ENCODE measurements at regions not wholly inside any gene's neighbourhood (a gene's known extent, or its start where the extent isn't known, plus 50 kb on each side); places are given as distances from the start of the nearest gene placed in this dataset.
"Not testable (repeated sequence)": the region's sequence is repeated elsewhere in the genome, so short reads cannot be mapped to it uniquely, and the experiment has no call there.

DNA sequence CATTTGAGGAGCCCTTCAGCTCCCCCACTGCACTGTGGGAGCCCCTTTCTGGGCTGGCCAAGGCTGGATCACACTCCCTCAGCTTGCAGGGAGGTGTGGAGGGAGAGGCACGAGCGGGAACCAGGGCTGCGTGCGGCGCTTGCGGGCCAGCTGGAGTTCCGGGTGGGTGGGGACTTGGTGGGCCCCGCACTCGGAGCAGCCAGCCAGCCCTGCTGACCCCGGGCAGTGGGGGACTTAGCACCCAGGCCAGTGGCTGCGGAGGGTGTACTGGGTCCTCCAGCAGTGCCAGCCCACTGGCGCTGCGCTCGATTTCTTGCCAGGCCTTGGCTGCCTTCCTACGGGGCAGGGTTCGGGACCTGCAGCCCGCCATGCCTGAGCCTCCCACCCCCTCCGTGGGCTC is 895.1 kb upstream of the FAM98A start:
- CTCF ChIA-PET; H3K4me1 ChIP-seq (ENCODE audit: control extremely low read depth in 1 of 4, control insufficient read depth in 4 of 4, insufficient read depth in 4 of 4, low read length in 3 of 4); POLR2A ChIA-PET; H3K27me3 ChIP-seq (replicated peaks in 2 of 5; ENCODE audit: control insufficient read depth in 4 of 5, insufficient read depth in 5 of 5, low read length in 4 of 5); H3K4me3 ChIP-seq (ENCODE audit: control insufficient read depth in 1 of 7, extremely low read depth in 1 of 7, insufficient read depth in 4 of 7, low read depth in 2 of 7, low read length in 6 of 7); DNase-seq; H3K27ac ChIP-seq (ENCODE audit: insufficient read depth in 1 of 2, low read depth in 1 of 2, low read length in 2 of 2, poor library complexity in 1 of 2, severe bottlenecking in 2 of 2); H3K36me3 ChIP-seq (ENCODE audit: control insufficient read depth in 4 of 4, insufficient read depth in 4 of 4, low read length in 3 of 4); H3K9me3 ChIP-seq (ENCODE audit: control extremely low read depth in 1 of 5, control insufficient read depth in 4 of 5, insufficient read depth in 2 of 5, low read depth in 1 of 5, low read length in 4 of 5): not testable (repeated sequence)
- WGBS (ENCODE audit: insufficient coverage) = 92% methylated on average over 9 of the region's 18 CpGs

DNA sequence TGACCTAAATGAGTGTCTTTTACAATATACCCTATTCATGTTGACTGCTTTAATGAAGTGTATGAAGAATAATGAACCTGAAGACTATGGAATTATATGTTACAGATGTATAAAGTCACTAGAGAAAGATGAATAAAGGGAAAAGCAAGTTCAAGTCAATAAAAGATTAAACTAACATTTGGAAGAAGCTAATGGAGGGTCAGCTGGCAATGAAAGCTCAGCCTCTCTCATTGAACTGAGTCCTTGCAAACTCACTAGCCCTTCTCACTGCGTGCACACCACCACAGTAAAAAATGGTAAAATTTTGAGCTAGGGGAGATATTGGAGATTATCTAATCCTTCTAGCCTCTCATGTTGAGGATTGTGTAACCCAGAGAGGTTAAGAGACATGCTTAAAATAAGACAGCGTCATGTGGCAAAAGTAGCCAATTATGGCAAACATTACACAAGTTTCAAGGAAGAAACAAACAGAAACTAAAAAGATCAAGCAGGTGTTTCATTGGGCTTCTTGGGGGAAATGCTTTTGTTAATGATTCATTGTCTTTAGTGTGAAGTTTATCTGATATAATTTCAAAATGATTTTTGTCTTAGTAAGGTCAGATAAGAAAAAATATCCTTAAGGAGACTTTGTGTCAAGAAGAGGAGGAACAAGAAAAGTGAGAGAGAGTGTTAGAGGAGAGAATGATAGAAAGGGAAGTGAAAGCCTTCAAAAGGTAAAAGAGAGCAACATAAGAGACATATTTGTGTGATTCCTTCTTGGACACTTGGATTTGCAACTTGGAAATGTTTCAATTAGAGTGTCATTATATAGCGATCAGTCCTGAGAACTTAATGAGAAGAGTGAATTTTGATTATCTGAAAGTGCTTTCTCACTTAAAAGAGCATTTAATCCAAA is 893.7 kb upstream of the FAM98A start:
- H3K4me3 ChIP-seq (ENCODE audit: control insufficient read depth in 1 of 7, extremely low read depth in 1 of 7, insufficient read depth in 4 of 7, low read depth in 2 of 7, low read length in 6 of 7) = no peak overlapping the region
- no peaks in the 10 kb centered on the region for H3K9me3 ChIP-seq (ENCODE audit: control extremely low read depth in 1 of 5, control insufficient read depth in 4 of 5, insufficient read depth in 2 of 5, low read depth in 1 of 5, low read length in 4 of 5)
- H3K27me3 ChIP-seq (replicated peaks in 2 of 5; ENCODE audit: control insufficient read depth in 4 of 5, insufficient read depth in 5 of 5, low read length in 4 of 5) = no peaks in the 10 kb centered on the region
- DNase-seq = no peak
- no peak overlapping the region for H3K27ac ChIP-seq (ENCODE audit: insufficient read depth in 1 of 2, low read depth in 1 of 2, low read length in 2 of 2, poor library complexity in 1 of 2, severe bottlenecking in 2 of 2)
- no peaks in the 10 kb centered on the region for H3K4me1 ChIP-seq (ENCODE audit: control extremely low read depth in 1 of 4, control insufficient read depth in 4 of 4, insufficient read depth in 4 of 4, low read length in 3 of 4)
- H3K36me3 ChIP-seq (ENCODE audit: control insufficient read depth in 4 of 4, insufficient read depth in 4 of 4, low read length in 3 of 4) = no peaks in the 10 kb centered on the region
- no CpG with 5 or more reads among the region's 3 CpGs for WGBS (ENCODE audit: insufficient coverage)
- CTCF ChIA-PET = no interaction called here
- POLR2A ChIA-PET = no interaction called here

DNA sequence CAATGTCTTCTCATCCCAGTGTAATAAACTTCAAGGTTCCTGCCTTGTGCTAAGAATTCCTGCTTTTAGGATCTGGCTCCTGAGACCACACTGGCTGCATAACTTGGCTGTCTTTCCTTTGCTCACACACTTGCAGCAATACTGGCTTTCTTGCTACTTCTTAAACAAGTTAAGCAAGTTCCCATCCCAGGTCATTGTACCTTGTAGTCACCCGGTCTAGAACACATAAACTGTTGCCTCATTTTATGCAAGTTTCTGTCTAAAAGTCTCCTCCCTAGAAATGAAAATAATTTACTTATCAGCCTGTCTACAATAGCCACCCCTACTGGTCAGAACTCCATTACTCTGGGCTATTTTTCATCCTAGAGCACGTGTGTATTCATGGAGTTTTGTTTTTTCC is 887.9 kb upstream of the FAM98A start:
- Histone ChIP-seq H3K4me3 (ENCODE audit: control insufficient read depth in 1 of 7, extremely low read depth in 1 of 7, insufficient read depth in 4 of 7, low read depth in 2 of 7, low read length in 6 of 7) (no peak overlapping the region), H3K9me3 (ENCODE audit: control extremely low read depth in 1 of 5, control insufficient read depth in 4 of 5, insufficient read depth in 2 of 5, low read depth in 1 of 5, low read length in 4 of 5) (no peaks in the 10 kb centered on the region), H3K36me3 (ENCODE audit: control insufficient read depth in 4 of 4, insufficient read depth in 4 of 4, low read length in 3 of 4) (no peaks in the 10 kb centered on the region), H3K4me1 (ENCODE audit: control extremely low read depth in 1 of 4, control insufficient read depth in 4 of 4, insufficient read depth in 4 of 4, low read length in 3 of 4) (no peaks in the 10 kb centered on the region), H3K27me3 (replicated peaks in 2 of 5; ENCODE audit: control insufficient read depth in 4 of 5, insufficient read depth in 5 of 5, low read length in 4 of 5) (no peaks in the 10 kb centered on the region), H3K27ac (ENCODE audit: insufficient read depth in 1 of 2, low read depth in 1 of 2, low read length in 2 of 2, poor library complexity in 1 of 2, severe bottlenecking in 2 of 2) (no peak overlapping the region)
- WGBS (ENCODE audit: insufficient coverage) = no CpG with 5 or more reads among the region's 2 CpGs
- no peak for DNase-seq
- ChIA-PET CTCF (no interaction called here), POLR2A (no interaction called here)

- no peaks in the 10 kb centered on the region for H3K27me3 ChIP-seq (replicated peaks in 2 of 5; ENCODE audit: control insufficient read depth in 4 of 5, insufficient read depth in 5 of 5, low read length in 4 of 5)
- no peak overlapping the region for H3K27ac ChIP-seq (ENCODE audit: insufficient read depth in 1 of 2, low read depth in 1 of 2, low read length in 2 of 2, poor library complexity in 1 of 2, severe bottlenecking in 2 of 2)
- POLR2A ChIA-PET = no interaction called here
- 100% methylated on average over 2 of the region's 3 CpGs for WGBS (ENCODE audit: insufficient coverage)
- no peak overlapping the region for H3K4me3 ChIP-seq (ENCODE audit: control insufficient read depth in 1 of 7, extremely low read depth in 1 of 7, insufficient read depth in 4 of 7, low read depth in 2 of 7, low read length in 6 of 7)
- H3K4me1 ChIP-seq (ENCODE audit: control extremely low read depth in 1 of 4, control insufficient read depth in 4 of 4, insufficient read depth in 4 of 4, low read length in 3 of 4) = no peaks in the 10 kb centered on the region
- no peaks in the 10 kb centered on the region for H3K9me3 ChIP-seq (ENCODE audit: control extremely low read depth in 1 of 5, control insufficient read depth in 4 of 5, insufficient read depth in 2 of 5, low read depth in 1 of 5, low read length in 4 of 5)
- no peak for DNase-seq
- no peaks in the 10 kb centered on the region for H3K36me3 ChIP-seq (ENCODE audit: control insufficient read depth in 4 of 4, insufficient read depth in 4 of 4, low read length in 3 of 4)
- CTCF ChIA-PET = no interaction called here
Measured at GRCh38 chr2:34481542-34481941, 882.4 kb upstream of the FAM98A start.

DNA sequence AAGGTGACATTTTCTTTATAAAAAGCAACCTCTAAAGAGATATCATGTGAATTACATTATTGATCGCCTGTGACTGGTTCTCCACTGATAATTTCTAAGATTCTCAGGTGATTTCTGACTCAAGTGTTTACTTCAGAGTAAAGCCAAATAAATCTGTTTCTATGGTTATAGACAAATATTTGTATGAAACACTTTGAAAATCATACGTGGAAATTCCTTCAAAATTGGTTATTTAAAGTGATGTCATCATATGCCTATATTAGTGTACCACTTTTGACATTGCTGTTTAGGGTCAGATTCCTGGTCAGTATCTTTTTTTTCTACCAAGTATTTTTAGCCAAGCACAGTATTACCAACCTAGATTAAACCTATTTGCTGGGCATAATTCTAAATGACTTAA is 881.3 kb upstream of the FAM98A start:
- Histone ChIP-seq H3K9me3 (ENCODE audit: control extremely low read depth in 1 of 5, control insufficient read depth in 4 of 5, insufficient read depth in 2 of 5, low read depth in 1 of 5, low read length in 4 of 5) (no peaks in the 10 kb centered on the region), H3K27ac (ENCODE audit: insufficient read depth in 1 of 2, low read depth in 1 of 2, low read length in 2 of 2, poor library complexity in 1 of 2, severe bottlenecking in 2 of 2) (no peak overlapping the region), H3K27me3 (replicated peaks in 2 of 5; ENCODE audit: control insufficient read depth in 4 of 5, insufficient read depth in 5 of 5, low read length in 4 of 5) (no peaks in the 10 kb centered on the region), H3K4me1 (ENCODE audit: control extremely low read depth in 1 of 4, control insufficient read depth in 4 of 4, insufficient read depth in 4 of 4, low read length in 3 of 4) (no peaks in the 10 kb centered on the region), H3K4me3 (ENCODE audit: control insufficient read depth in 1 of 7, extremely low read depth in 1 of 7, insufficient read depth in 4 of 7, low read depth in 2 of 7, low read length in 6 of 7) (no peak overlapping the region), H3K36me3 (ENCODE audit: control insufficient read depth in 4 of 4, insufficient read depth in 4 of 4, low read length in 3 of 4) (no peaks in the 10 kb centered on the region)
- POLR2A ChIA-PET = no interaction called here
- DNase-seq = no peak
- WGBS (ENCODE audit: insufficient coverage) = no CpG with 5 or more reads among the region's 2 CpGs
- CTCF ChIA-PET = no interaction called here

- WGBS (ENCODE audit: insufficient coverage) = no CpG with 5 or more reads among the region's 1 CpG
Measured at GRCh38 chr2:34475156-34475555, 876.1 kb upstream of the FAM98A start.

DNA sequence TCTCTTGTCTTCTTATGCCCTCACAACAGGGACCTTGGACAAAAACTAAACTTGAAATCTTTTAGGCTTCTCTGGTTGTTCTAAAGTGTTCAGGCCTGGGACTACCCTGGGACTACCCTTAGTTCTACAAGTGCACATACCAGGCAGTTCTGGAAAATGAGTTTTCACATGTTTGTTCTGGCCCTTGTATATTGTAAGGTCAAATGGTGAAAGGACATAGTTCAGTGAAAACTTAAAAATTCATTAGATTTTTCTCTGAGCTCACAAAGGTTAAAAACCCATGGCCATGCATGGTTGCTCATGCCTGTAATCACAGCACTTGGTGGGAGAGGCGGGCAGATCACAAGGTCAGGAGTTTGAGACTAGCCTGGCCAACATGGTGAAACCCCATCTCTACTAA is 875.5 kb upstream of the FAM98A start:
- H3K27me3 ChIP-seq (replicated peaks in 2 of 5; ENCODE audit: control insufficient read depth in 4 of 5, insufficient read depth in 5 of 5, low read length in 4 of 5) = no peaks in the 10 kb centered on the region
- no peak overlapping the region for H3K27ac ChIP-seq (ENCODE audit: insufficient read depth in 1 of 2, low read depth in 1 of 2, low read length in 2 of 2, poor library complexity in 1 of 2, severe bottlenecking in 2 of 2)
- WGBS (ENCODE audit: insufficient coverage) = no CpG with 5 or more reads among the region's 1 CpG
- H3K9me3 ChIP-seq (ENCODE audit: control extremely low read depth in 1 of 5, control insufficient read depth in 4 of 5, insufficient read depth in 2 of 5, low read depth in 1 of 5, low read length in 4 of 5) = no peaks in the 10 kb centered on the region
- no peaks in the 10 kb centered on the region for H3K36me3 ChIP-seq (ENCODE audit: control insufficient read depth in 4 of 4, insufficient read depth in 4 of 4, low read length in 3 of 4)
- no peak overlapping the region for H3K4me3 ChIP-seq (ENCODE audit: control insufficient read depth in 1 of 7, extremely low read depth in 1 of 7, insufficient read depth in 4 of 7, low read depth in 2 of 7, low read length in 6 of 7)
- DNase-seq = no peak
- H3K4me1 ChIP-seq (ENCODE audit: control extremely low read depth in 1 of 4, control insufficient read depth in 4 of 4, insufficient read depth in 4 of 4, low read length in 3 of 4) = no peaks in the 10 kb centered on the region
- ChIA-PET POLR2A (no interaction called here), CTCF (no interaction called here)

More at GRCh38 chr2:34475156-34475555, 876.1 kb upstream of the FAM98A start:
- H3K27ac ChIP-seq (ENCODE audit: insufficient read depth in 1 of 2, low read depth in 1 of 2, low read length in 2 of 2, poor library complexity in 1 of 2, severe bottlenecking in 2 of 2) = no peak overlapping the region
- no peaks in the 10 kb centered on the region for H3K9me3 ChIP-seq (ENCODE audit: control extremely low read depth in 1 of 5, control insufficient read depth in 4 of 5, insufficient read depth in 2 of 5, low read depth in 1 of 5, low read length in 4 of 5)
- CTCF ChIA-PET = no interaction called here
- no peaks in the 10 kb centered on the region for H3K27me3 ChIP-seq (replicated peaks in 2 of 5; ENCODE audit: control insufficient read depth in 4 of 5, insufficient read depth in 5 of 5, low read length in 4 of 5)
- POLR2A ChIA-PET = no interaction called here
- H3K4me1 ChIP-seq (ENCODE audit: control extremely low read depth in 1 of 4, control insufficient read depth in 4 of 4, insufficient read depth in 4 of 4, low read length in 3 of 4) = no peaks in the 10 kb centered on the region
- no peak overlapping the region for H3K4me3 ChIP-seq (ENCODE audit: control insufficient read depth in 1 of 7, extremely low read depth in 1 of 7, insufficient read depth in 4 of 7, low read depth in 2 of 7, low read length in 6 of 7)
- no peak for DNase-seq
- H3K36me3 ChIP-seq (ENCODE audit: control insufficient read depth in 4 of 4, insufficient read depth in 4 of 4, low read length in 3 of 4) = no peaks in the 10 kb centered on the region

Data from common myeloid progenitor, CD34-positive (primary cell).